Fibroblast of skin of left quadriceps (primary cell): ENCODE measurements at regions not wholly inside any gene's neighbourhood (a gene's known extent, or its start where the extent isn't known, plus 50 kb on each side); places are given as distances from the start of the nearest gene placed in this dataset.
"Not testable (repeated sequence)": the region's sequence is repeated elsewhere in the genome, so short reads cannot be mapped to it uniquely, and the experiment has no call there.

Experiments
- DNase-seq, 2 experiments: peaks; one replicate each; pipeline ENCODE4 v3.0.0-alpha.2; 2013; ENCODE audit warnings: low read depth in 2 of 2

DNA sequence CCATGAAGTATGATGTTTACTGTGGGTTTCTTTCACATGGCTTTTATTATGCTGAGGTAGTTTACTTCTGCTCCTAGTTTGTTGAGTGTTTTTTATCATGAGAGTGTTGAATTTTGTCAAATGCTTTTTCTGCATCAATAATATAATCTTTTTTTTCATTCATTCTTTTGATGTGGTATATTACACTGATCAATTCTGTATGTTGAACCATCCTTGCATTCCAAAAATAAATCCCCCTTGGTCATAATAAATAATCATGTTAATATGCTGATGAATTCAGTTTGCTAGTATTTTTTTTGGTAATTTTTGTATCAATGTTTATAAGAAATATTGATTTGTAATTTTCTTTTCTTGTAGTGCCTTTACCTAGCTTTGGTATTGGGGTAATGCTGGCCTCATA is 97.9 kb upstream of the ZNF648 start:
- DNase-seq = no peak

DNA sequence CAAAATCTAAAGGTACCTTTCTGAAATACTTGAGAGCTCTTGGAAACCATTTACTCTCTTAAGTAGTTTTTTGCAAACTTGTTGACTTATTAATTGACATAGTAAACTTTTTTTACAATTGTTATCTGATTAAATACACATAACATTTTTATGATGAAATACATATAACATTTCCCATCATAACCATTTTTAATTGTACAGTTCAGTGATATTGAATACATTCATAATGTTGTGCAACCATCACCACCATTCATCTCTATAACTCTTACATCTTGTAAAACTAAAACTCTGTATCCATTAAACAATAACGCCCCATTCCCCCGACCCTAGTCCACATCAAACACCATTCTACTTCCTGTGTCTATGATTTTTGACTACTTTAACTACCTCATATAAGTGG is 95.7 kb upstream of the ZNF648 start:
- DNase-seq = no peak

DNA sequence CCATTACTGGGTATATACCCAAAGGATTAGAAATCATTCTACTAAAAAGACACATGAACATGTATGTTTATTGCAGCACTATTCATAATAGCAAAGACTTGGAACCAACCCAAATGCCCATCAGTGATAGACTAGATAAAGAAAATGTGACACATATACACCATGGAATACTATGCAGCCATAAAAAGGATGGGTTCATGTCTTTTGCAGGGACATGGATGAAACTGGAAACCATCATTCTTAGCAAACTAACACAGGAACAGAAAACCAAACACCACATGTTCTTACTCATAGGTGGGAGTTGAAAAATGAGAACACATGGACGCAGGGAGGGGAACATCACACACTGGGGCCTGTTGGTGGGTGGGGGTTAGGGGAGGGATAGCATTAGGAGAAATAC is 92.9 kb upstream of the ZNF648 start:
- not testable (repeated sequence) for DNase-seq

DNA sequence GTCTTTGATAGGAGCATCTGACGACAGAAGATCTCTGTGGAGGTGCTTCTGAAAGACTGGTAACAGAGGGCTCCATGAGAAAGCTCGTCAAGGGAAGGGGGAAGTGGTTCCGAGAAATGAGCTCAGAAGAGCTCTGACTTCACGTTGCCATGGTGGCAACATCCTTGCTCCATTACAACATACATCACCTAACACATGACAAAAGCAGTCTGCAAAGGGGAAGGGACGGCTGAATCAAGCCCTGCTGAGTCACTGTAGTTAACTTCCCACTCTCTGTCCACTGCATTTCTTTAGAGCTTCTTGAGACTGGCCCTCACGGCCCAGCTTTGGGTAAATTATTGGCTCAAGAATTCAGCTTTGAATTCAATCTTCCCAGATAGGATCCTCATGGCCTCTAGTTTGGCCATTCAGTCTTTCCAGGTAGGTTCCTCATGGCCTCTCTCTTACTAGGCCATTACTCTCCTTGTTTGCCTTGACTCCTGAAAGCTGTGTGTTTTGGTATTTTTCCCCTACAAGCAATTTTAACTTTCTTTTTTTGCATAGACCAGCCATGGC is 88.0 kb upstream of the ZNF648 start:
- DNase-seq = peak; percentile 13 to 15

GRCh38 chr1:182147951-182148350 is 86.4 kb upstream of the ZNF648 start:
- no peak for DNase-seq

- DNase-seq = no peak
Observed at GRCh38 chr1:182147136-182147820, 85.8 kb upstream of the ZNF648 start.

DNA sequence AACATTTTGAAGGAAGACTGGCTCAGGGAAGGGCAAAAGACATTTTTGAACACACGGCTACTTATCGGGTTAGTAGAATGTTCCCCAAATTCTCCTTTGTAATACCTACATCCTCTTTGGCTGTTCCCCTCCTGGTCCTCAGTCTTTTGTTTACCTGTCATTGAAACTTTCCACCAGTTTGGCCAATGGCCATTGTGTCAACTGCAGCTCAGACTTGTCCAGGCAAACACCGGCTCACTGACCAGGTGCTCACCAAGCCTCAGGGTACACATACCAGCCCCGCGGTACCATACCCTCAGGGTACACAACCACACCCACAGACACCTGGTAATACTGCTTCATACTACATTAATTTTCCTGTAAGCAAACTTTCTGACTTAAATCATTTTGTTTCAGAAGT is 84.8 kb upstream of the ZNF648 start:
- DNase-seq = no peak

GRCh38 chr1:182145441-182145840 is 83.9 kb upstream of the ZNF648 start:
- DNase-seq = no peak

- DNase-seq = no peak
Observed at GRCh38 chr1:182144646-182145030, 83.1 kb upstream of the ZNF648 start.

DNA sequence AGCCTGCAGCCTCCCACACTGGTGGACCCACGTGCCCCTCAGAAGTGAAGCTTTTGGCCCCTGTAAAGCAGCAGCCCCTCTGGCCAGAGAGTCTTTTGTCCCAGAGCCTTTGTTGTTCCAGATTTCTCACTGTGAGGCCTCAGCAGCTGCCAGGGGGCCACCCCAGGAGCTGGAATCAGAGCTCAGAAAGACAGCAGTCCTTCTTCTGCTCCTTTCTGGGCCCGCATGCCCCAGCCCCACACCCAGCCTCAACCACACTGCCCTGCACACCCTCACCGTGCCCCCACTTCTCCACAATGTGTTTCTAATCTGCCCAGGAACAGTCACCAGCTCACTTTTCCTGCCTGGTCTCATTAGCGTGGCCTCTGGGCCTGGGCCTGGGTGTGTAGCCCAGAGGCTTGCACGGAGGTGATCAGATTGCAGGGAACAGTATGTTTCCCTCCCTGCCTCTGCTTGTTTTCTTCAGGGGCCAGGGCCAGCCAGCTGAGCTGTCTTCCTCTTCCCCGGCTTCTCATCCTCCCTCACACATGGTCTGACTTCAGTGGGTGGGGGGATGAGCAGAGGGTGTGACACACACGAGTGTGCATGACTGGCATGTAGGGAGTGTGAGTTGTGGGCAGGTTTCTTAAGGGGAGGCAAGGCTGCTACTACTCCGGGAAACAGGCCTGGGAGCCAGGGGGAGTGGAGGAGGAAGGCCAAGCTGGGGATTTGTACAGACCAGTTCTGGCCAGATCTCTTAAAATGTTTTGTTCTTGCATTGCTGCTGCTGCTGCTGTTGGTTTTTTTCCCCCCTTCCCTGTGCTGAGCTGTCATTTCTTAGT is 82.5 kb upstream of the ZNF648 start:
- DNase-seq = peak; percentile 75 to 77

DNA sequence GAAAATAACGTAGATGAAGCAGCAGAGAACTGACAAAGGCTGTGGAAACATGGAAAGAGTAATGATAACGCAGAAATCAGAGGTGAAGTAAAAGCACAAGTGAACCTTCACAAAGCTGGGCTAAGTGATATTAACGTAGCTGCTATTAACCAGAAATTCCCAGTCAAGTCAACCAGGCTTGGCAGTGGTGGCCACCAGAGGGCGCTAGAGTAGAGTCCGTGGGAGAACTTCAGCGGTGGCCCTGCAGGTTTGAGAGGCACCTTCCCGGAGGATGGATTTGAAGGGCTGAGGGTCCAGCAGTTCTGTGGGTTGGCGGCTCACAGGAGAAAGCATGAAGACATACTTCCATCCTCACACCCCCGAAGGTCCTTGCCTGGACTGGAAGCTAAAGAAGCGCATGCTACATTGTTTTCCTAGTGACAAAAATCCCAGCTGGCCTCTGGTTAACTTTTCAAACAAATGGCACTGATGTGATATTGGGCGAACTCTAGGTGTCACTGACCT is 81.7 kb upstream of the ZNF648 start:
- DNase-seq = peak; percentile 63 to 69

GRCh38 chr1:182142621-182143020 is 81.1 kb upstream of the ZNF648 start:
- DNase-seq = no peak

- no peak for DNase-seq
Observed at GRCh38 chr1:182141040-182141439, 79.5 kb upstream of the ZNF648 start.

- no peak for DNase-seq
Observed at GRCh38 chr1:182139496-182139895, 78.0 kb upstream of the ZNF648 start.

GRCh38 chr1:182137546-182137945 is 76.0 kb upstream of the ZNF648 start:
- DNase-seq = no peak

GRCh38 chr1:182135946-182136345 is 74.4 kb upstream of the ZNF648 start:
- no peak for DNase-seq

GRCh38 chr1:182134257-182134656 is 72.7 kb upstream of the ZNF648 start:
- DNase-seq = no peak

DNA sequence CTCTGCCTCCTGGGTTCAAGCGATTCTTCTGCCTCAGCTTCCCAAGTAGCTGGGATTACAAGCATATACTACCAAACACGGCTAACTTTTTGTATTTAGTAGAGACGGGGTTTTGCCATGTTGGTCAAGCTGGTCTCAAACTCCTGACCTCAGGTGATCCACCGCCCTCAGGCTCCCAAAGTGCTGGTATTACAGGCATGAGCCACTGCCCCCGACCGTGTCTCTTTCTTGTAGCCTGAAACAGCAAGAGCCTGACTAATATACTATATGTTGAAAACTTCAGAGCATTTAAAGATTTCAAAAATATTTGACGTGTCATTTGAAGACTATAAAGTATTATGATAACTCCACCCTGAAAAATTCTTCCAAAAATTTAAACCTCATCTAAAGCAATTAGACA is 71.7 kb upstream of the ZNF648 start:
- no peak for DNase-seq

DNA sequence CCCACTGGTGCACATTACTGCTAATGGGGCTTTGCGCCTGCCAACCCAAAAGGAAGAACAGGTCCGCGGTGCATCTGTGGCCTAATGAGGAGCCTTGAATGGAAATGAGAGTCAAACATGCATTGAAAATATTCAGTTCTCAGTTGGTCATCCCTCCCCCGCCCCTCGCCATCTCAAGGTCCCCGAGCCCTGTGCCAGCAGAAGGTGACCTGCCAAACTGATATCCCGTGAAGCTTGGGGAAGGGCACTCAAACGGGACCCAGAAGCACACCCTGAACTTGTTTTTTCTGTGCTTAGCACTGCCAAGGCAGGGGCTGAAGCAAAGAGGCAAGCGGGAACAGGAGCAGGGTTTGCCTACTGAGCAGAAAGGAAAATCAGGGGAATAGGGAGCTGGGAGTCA is 67.9 kb upstream of the ZNF648 start:
- no peak for DNase-seq

GRCh38 chr1:182128502-182128901 is 67.0 kb upstream of the ZNF648 start:
- DNase-seq = no peak

DNA sequence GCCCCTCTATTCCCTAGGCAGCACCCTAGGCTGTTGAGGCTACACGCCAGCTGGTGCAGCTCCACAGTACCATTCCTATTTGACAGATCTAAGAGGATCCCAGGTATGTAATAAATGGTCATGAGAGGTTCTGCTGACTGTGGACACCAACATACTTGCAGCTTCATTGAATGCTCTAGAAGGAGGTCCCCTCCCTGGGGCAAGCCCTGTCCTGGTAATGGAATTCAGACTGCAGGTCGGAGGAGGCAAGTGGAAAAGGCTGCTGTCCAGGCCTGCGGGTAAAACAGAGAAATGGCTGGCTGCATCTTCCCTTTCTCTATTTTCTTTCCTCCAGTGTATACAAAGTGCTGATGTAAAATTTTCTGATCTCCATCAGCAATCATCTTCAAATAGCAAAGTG is 66.1 kb upstream of the ZNF648 start:
- no peak for DNase-seq

GRCh38 chr1:182126272-182126800 is 64.8 kb upstream of the ZNF648 start:
- no peak for DNase-seq

DNA sequence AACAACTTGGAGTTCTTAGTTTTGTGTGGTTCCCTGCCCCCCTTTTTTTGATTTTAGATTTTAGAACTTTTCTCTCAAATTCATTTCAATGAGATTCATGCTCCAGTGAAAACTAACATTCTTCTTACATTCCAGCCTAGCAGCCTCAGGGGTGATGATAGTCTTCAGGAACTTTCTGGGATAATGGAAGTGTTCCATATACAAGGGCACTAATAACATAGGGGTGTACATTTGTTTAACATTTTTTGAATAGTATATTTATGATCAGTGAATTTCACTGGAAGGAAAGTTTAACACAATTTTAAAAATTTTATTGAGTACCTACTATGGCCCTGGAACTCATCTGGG is 61.4 kb upstream of the ZNF648 start:
- no peak for DNase-seq
